Lung (tissue), 11 donors: ENCODE measurements at regions not wholly inside any gene's neighbourhood (a gene's known extent, or its start where the extent isn't known, plus 50 kb on each side); places are given as distances from the start of the nearest gene placed in this dataset.

Source experiments
- ATAC-seq: fragments of 200-7000 bp; cut with Tn5 transposase; one replicate; pipeline ENCODE4 v1.9.1; 2020; ENCODE audit warnings: moderate number of reproducible peaks; ENCODE audit not compliant: insufficient read depth, low FRiP score
- DNase-seq, 3 donors: peaks; one replicate each; pipeline ENCODE4 v3.0.0-alpha.2; 2013 to 2017
- H3K27ac ChIP-seq, 2 donors: one replicate each; pipeline ENCODE4 v1.5.1; 2013; ENCODE audit warnings: mild to moderate bottlenecking in 2 of 2, moderate library complexity in 2 of 2, control low read depth in 1 of 2, inconsistent platforms in 1 of 2, low read depth in 1 of 2, low read length in 1 of 2
- H3K27me3 ChIP-seq, 3 donors: one replicate each; pipeline ENCODE4 v1.5.1; 2013; ENCODE audit warnings: low read length in 2 of 3; ENCODE audit not compliant: control insufficient read depth in 3 of 3, insufficient read depth in 3 of 3
- H3K36me3 ChIP-seq, 4 donors: one replicate each; pipeline ENCODE4 v1.5.1; 2013; ENCODE audit warnings: low read length in 4 of 4, mild to moderate bottlenecking in 1 of 4, moderate library complexity in 1 of 4; ENCODE audit not compliant: control insufficient read depth in 4 of 4, insufficient read depth in 4 of 4
- H3K4me1 ChIP-seq, 5 donors: one replicate each; pipeline ENCODE4 v1.5.1; 2013; ENCODE audit warnings: low read length in 5 of 5, mild to moderate bottlenecking in 2 of 5, moderate library complexity in 1 of 5; ENCODE audit not compliant: control insufficient read depth in 5 of 5, insufficient read depth in 5 of 5
- H3K4me3 ChIP-seq: one replicate; pipeline ENCODE4 v1.5.1; 2013; ENCODE audit warnings: mild to moderate bottlenecking, control low read depth, moderate library complexity
- H3K9ac ChIP-seq, 2 donors: one replicate each; pipeline ENCODE4 v1.5.1; 2013; ENCODE audit warnings: low read length in 2 of 2, control low read depth in 1 of 2; ENCODE audit not compliant: insufficient read depth in 1 of 2
- H3K9me3 ChIP-seq, 4 donors: one replicate each; pipeline ENCODE4 v1.5.1; 2013; ENCODE audit warnings: low read length in 3 of 4, mild to moderate bottlenecking in 1 of 4, moderate library complexity in 1 of 4; ENCODE audit not compliant: control insufficient read depth in 4 of 4, insufficient read depth in 3 of 4
- CTCF ChIP-seq: IDR thresholded peaks from 2 replicates; pipeline ENCODE4 v1.5.1; 2012; ENCODE audit warnings: mild to moderate bottlenecking; ENCODE audit errors: control extremely low read depth, extremely low read depth
- WGBS, 2 donors: extraction: QIAGEN DNeasy Blood & Tissue Kit; methylation state at CpG; one replicate each; pipeline ENCODE4 v1.1.7; 2013; 5-methylcytosine and 5-hydroxymethylcytosine counted together
- donor health status: control.
- donor health status: control.
- donor health status: Bipolar disorder and iron deficiency.
- donor health status: healthy.
- donor health status: DM: yes; HTN: yes; CAD: no.

- no peaks in the 10 kb centered on the region for H3K27me3 ChIP-seq
- H3K27ac ChIP-seq: no peak overlapping the region
- no peaks in the 10 kb centered on the region for H3K36me3 ChIP-seq
- H3K4me1 ChIP-seq: no peaks in the 10 kb centered on the region
- DNase-seq (no peak), ATAC-seq (no peak)
- H3K9me3 ChIP-seq: peaks cover 0 to 9% (median 2%) of the 10 kb centered on the region in 4 donors
- 44 to 48% methylated on average over 2 of the region's 2 CpGs for WGBS, 2 donors
- no peak for TF ChIP-seq CTCF
- H3K9ac ChIP-seq: no peak overlapping the region
- H3K4me3 ChIP-seq: no peak overlapping the region
Observed at GRCh38 chr11:106242718-106243415, 165.4 kb downstream of the AASDHPPT start.

GRCh38 chr11:106246495-106246894 is 169.0 kb downstream of the AASDHPPT start:
- no peaks in the 10 kb centered on the region for H3K4me1 ChIP-seq
- no peaks in the 10 kb centered on the region for H3K27me3 ChIP-seq
- DNase-seq: no peak
- H3K9ac ChIP-seq: no peak overlapping the region
- WGBS, 2 donors: 83 to 84% methylated on average over 3 of the region's 3 CpGs
- TF ChIP-seq CTCF: no peak
- H3K9me3 ChIP-seq: peaks cover 0 to 9% (median 2%) of the 10 kb centered on the region in 4 donors
- no peak overlapping the region for H3K27ac ChIP-seq
- no peak for ATAC-seq
- H3K36me3 ChIP-seq: no peaks in the 10 kb centered on the region
- no peak overlapping the region for H3K4me3 ChIP-seq

GRCh38 chr11:106249617-106250239 is 172.3 kb downstream of the AASDHPPT start:
- Histone ChIP-seq H3K9me3 (peaks cover 0 to 9% (median 2%) of the 10 kb centered on the region in 4 donors), H3K27me3 (no peaks in the 10 kb centered on the region), H3K4me1 (no peaks in the 10 kb centered on the region), H3K4me3 (no peak overlapping the region), H3K27ac (no peak overlapping the region), H3K36me3 (no peaks in the 10 kb centered on the region), H3K9ac (no peak overlapping the region)
- WGBS, 2 donors: 72 to 81% methylated on average over 5 of the region's 5 CpGs
- DNase-seq (peak in 1 of 3 donors; percentile 1), ATAC-seq (no peak)
- TF ChIP-seq CTCF: no peak
